HG03571 (cell line): ENCODE measurements at regions not wholly inside any gene's neighbourhood (a gene's known extent, or its start where the extent isn't known, plus 50 kb on each side); places are given as distances from the start of the nearest gene placed in this dataset.

Source experiments
- ATAC-seq: cut with Tn5 transposase; IDR thresholded peaks from one replicate; pipeline ENCODE4 v1.9.1; 2021; ENCODE audit not compliant: unreplicated experiment

- ATAC-seq, result no peak
Observed at GRCh38 chr10:78912361-78913218, 156.2 kb upstream of the ZMIZ1 start.

- ATAC-seq, result no peak
Observed at GRCh38 chr10:78913219-78914059, 155.3 kb upstream of the ZMIZ1 start.

GRCh38 chr10:78914060-78914378 is 154.7 kb upstream of the ZMIZ1 start:
- ATAC-seq, result no peak

- no peak for ATAC-seq
Observed at GRCh38 chr10:78914502-78915189, 154.1 kb upstream of the ZMIZ1 start.

- no peak for ATAC-seq
Observed at GRCh38 chr10:78915190-78915518, 153.6 kb upstream of the ZMIZ1 start.

- ATAC-seq, result no peak
Observed at GRCh38 chr10:78916227-78916626, 152.5 kb upstream of the ZMIZ1 start.

GRCh38 chr10:78919181-78919966 is 149.4 kb upstream of the ZMIZ1 start:
- ATAC-seq, result no peak

GRCh38 chr10:78920011-78920410 is 148.8 kb upstream of the ZMIZ1 start:
- ATAC-seq, result no peak

- ATAC-seq, result no peak
Observed at GRCh38 chr10:78921895-78922294, 146.9 kb upstream of the ZMIZ1 start.

GRCh38 chr10:78923647-78924318 is 145.0 kb upstream of the ZMIZ1 start:
- ATAC-seq, result no peak

GRCh38 chr10:78924319-78925003 is 144.3 kb upstream of the ZMIZ1 start:
- no peak for ATAC-seq

- no peak for ATAC-seq
Observed at GRCh38 chr10:78925275-78925674, 143.5 kb upstream of the ZMIZ1 start.

- no peak for ATAC-seq
Observed at GRCh38 chr10:78925800-78926319, 142.9 kb upstream of the ZMIZ1 start.

GRCh38 chr10:78927257-78927995 is 141.3 kb upstream of the ZMIZ1 start:
- no peak for ATAC-seq

- ATAC-seq, result no peak
Observed at GRCh38 chr10:78928330-78928729, 140.4 kb upstream of the ZMIZ1 start.

- ATAC-seq, result no peak
Observed at GRCh38 chr10:78929541-78929940, 139.2 kb upstream of the ZMIZ1 start.

- no peak for ATAC-seq
Observed at GRCh38 chr10:78931321-78932053, 137.3 kb upstream of the ZMIZ1 start.

GRCh38 chr10:78932054-78932386 is 136.7 kb upstream of the ZMIZ1 start:
- ATAC-seq, result no peak
